ENCODE measurements at regions not wholly inside any gene's neighbourhood (a gene's known extent, or its start where the extent isn't known, plus 50 kb on each side); places are given as distances from the start of the nearest gene placed in this dataset.

- TF ChIP-seq POLR2A (IDR thresholded peaks at IDR 0.05) (no peak), CTCF (IDR thresholded peaks at IDR 0.05) (no peak)
Observed at GRCh38 chr3:135874035-135874434, 91.5 kb upstream of the PPP2R3A start.
